ENCODE measurements at regions not wholly inside any gene's neighbourhood (a gene's known extent, or its start where the extent isn't known, plus 50 kb on each side); places are given as distances from the start of the nearest gene placed in this dataset.

DNA sequence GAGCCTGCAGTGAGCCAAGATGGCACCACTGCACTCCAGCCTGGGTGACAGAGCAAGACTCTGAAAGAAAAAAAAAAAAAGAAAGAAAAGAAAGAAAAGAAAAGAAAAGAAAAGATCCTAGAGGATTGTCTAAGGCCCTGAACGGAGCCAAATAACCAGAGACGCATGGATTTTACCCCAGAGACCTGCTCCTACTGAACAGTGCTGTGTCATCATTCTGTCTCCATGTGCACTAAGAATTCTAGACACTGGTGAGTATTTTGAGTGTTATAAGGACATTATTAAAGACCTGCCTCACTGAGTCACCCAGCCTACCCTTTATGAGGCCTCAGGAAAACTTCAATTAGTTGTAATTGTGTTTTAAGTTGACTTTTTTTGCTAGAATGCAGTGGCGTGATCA is 61.9 kb upstream of the RIOK3 start:
- no peak for DNase-seq

DNA sequence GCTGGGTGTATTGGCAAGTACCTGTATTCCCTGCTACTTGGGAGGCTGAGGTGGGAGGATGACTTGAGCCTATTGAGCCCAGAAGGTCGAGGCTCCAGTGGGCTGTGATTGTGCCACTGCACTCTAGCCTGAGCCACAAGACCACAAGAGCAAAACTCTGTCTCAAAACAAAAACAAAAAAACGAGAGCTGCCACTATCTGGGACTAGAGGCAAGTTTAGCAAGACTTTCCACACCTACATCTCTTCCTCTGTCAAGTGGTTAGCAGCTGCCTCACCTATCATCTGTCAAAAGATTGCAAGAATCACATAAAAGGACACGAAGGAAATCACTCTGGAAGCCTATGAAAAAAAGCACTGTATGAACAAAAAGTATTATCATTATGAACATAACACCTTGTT is 55.2 kb upstream of the RIOK3 start:
- no peak for DNase-seq

DNA sequence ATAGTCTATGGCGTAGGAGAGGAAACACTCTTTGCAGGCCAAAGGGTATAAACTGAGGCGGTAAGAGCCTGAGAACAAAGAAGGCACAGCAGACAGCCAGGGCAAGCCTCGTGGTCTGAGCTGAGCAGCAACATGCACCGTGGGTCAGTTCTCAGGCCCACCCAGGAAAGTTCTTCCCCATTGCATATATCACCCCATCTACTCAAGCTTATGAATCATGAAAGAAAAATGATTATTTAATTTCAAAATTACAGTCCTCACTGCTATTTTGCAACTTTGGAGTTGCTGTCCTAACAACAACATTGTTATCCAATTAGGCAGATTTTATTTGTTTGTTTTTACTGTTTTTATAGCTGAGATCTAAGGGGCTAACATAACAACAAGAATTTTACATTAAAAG is 54.7 kb upstream of the RIOK3 start:
- DNase-seq, result no peak

DNA sequence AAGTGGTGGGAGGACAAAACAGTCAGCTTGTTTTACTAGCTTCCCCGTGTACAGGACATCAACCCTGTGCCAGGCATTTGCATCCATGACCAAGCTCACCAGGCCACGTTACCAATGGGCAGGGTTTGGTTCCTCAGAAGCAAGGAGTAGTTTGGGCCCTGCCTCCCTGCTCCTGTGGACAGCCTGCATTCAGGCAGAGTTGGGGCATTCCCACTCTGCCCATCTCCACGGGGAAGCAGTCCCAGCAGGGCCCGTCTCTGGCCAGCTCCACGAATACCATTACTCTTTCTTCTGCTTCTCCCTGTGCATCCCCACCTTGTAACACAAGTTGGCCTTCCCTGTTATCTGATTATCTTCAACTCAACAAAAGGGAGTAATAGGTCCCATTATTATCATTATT is 54.0 kb upstream of the RIOK3 start:
- DNase-seq, result no peak

DNA sequence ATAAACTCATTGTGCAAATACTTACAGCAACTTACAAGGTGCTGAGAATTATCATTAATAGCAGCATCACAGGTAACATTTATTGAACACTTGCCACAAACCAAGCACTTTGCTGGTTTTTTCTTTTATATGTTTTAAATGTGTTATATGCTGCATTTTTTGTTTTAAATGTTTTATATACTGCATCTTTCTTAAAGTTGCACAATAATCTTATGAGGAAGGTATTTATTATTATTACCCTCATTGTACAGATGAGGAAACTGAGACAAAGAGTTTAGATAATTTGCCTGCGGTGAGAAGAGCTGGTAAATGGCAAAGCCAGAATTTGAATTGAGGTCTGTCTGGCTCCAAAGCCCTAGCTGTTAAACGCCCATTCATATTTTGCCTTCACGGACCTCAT is 52.2 kb upstream of the RIOK3 start:
- no peak for DNase-seq

DNA sequence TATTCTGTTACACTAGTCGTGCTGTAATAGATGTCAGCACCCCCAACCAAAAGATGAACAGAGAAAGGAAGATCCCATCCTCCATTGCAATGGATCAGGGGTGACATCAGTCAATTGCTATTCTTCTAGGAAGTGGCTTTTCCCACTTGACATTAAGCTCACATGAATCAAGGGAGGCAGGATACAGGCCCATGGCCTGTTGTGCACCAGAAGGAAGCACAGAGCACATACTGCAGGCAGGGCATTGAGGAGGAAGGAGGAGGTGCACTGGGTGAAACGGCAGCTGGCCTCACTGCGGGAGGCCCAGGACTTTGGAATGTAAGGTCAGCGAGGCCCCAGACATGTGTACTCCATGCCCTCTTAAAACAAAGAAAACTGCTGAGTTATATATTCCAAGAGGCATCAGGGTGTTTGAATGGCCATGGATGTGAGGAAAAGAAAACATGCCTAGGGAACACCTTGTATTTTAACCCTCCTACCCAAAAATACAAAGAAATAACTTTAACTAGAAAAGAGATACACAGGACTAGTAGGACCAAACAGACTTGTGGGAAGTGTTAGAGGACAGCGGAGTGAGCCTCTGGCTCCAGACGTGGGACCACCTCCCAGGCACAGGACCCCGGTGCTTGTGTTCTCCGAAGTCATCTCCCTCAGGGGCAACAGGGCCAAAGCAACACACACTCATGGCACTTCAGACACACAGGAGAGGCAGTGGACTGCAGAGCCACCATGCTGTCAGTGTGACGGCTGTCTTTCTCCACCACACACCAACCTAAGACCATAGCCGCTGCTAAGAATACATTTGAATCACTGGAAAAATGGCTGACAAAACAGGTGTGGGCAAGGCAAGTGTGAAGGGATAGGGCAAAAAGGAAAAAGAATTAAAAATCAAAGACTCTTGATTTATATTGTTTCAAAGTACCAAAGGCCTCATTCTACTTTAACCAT is 51.4 kb upstream of the RIOK3 start:
- no peak for DNase-seq
